ENCODE measurements at regions not wholly inside any gene's neighbourhood (a gene's known extent, or its start where the extent isn't known, plus 50 kb on each side); places are given as distances from the start of the nearest gene placed in this dataset.

- no peak for TF ChIP-seq CTCF (IDR thresholded peaks at IDR 0.05 in 8 of 11, conservative IDR thresholded peaks at IDR 0.05 in 3 of 11)
- no peak for TF ChIP-seq POLR2AphosphoS5 (IDR thresholded peaks at IDR 0.05)
- no peak for TF ChIP-seq POLR2A (IDR thresholded peaks at IDR 0.05)
These were observed 64.6 kb downstream of the TSPAN17 start for GRCh38 chr5:176711883-176712282.

GRCh38 chr5:176712546-176713304, 65.4 kb downstream of the TSPAN17 start:
- Histone ChIP-seq H3K27ac (no peak overlapping the region), H3K4me3 (no peak overlapping the region), H3K27me3 (replicated peaks in 1 of 7) (peaks cover 0 to 73% (median 29%) of the 10 kb centered on the region in 7 donors), H3K36me3 (no peaks in the 10 kb centered on the region), H3K9me3 (peaks cover 0 to 21% (median 11%) of the 10 kb centered on the region in 8 donors), H3K4me1 (no peaks in the 10 kb centered on the region)
- TF ChIP-seq POLR2A (IDR thresholded peaks at IDR 0.05) (no peak), CTCF (IDR thresholded peaks at IDR 0.05 in 8 of 11, conservative IDR thresholded peaks at IDR 0.05 in 3 of 11) (no peak), POLR2AphosphoS5 (IDR thresholded peaks at IDR 0.05) (no peak)
- WGBS, 5 donors = 22 to 39% (median 29%) methylated on average over 17 of the region's 17 CpGs
- intact Hi-C loops (cut with DNase I; ENCODE audit: low total_unique reads) = no loop called here
- DNase-seq = no peak

More at GRCh38 chr5:176711883-176712282, 64.6 kb downstream of the TSPAN17 start:
- intact Hi-C loops (cut with DNase I; ENCODE audit: low total_unique reads) = no loop called here
- H3K36me3 ChIP-seq = no peaks in the 10 kb centered on the region
- H3K4me3 ChIP-seq = no peak overlapping the region
- H3K27me3 ChIP-seq (replicated peaks in 1 of 7) = peaks cover 0 to 65% (median 29%) of the 10 kb centered on the region in 7 donors
- no peak overlapping the region for H3K27ac ChIP-seq
- peaks cover 0 to 21% (median 11%) of the 10 kb centered on the region in 8 donors for H3K9me3 ChIP-seq
- no peaks in the 10 kb centered on the region for H3K4me1 ChIP-seq
- WGBS, 5 donors = 13 to 22% (median 20%) methylated on average over 7 of the region's 7 CpGs
- no peak for DNase-seq

- 71 to 88% (median 80%) methylated on average over 6 of the region's 6 CpGs for WGBS, 5 donors
- Histone ChIP-seq H3K4me3 (no peak overlapping the region), H3K4me1 (no peaks in the 10 kb centered on the region), H3K27ac (no peak overlapping the region), H3K27me3 (replicated peaks in 1 of 7) (peaks cover 0 to 76% (median 29%) of the 10 kb centered on the region in 7 donors), H3K36me3 (no peaks in the 10 kb centered on the region), H3K9me3 (peaks cover 0 to 21% (median 11%) of the 10 kb centered on the region in 8 donors)
- intact Hi-C loops (cut with DNase I; ENCODE audit: low total_unique reads) = no loop called here
- no peak for DNase-seq
- TF ChIP-seq POLR2A (IDR thresholded peaks at IDR 0.05) = no peak
These were observed 66.1 kb downstream of the TSPAN17 start for GRCh38 chr5:176713409-176713808.

GRCh38 chr5:176714067-176714466, 66.8 kb downstream of the TSPAN17 start:
- no peak for DNase-seq
- Histone ChIP-seq H3K36me3 (no peaks in the 10 kb centered on the region), H3K9me3 (peaks cover 0 to 21% (median 11%) of the 10 kb centered on the region in 8 donors), H3K27me3 (replicated peaks in 1 of 7) (peaks cover 0 to 81% (median 29%) of the 10 kb centered on the region in 7 donors), H3K4me1 (no peaks in the 10 kb centered on the region), H3K4me3 (no peak overlapping the region), H3K27ac (no peak overlapping the region)
- 72 to 92% (median 82%) methylated on average over 4 of the region's 4 CpGs for WGBS, 5 donors
- intact Hi-C loops (cut with DNase I; ENCODE audit: low total_unique reads) = no loop called here
- TF ChIP-seq CTCF (IDR thresholded peaks at IDR 0.05 in 8 of 11, conservative IDR thresholded peaks at IDR 0.05 in 3 of 11) = no peak
- TF ChIP-seq POLR2A (IDR thresholded peaks at IDR 0.05) = no peak
- TF ChIP-seq POLR2AphosphoS5 (IDR thresholded peaks at IDR 0.05) = no peak
